8988T (cell line): ENCODE measurements at regions not wholly inside any gene's neighbourhood (a gene's known extent, or its start where the extent isn't known, plus 50 kb on each side); places are given as distances from the start of the nearest gene placed in this dataset.
"Not testable (repeated sequence)": the region's sequence is repeated elsewhere in the genome, so short reads cannot be mapped to it uniquely, and the experiment has no call there.

Source experiments
- DNase-seq: peaks from one replicate; pipeline ENCODE4 v3.0.0; 2011

GRCh38 chr7:6882321-6882721 is 56.2 kb upstream of the CCZ1B start:
- DNase-seq, result not testable (repeated sequence)

- DNase-seq, result not testable (repeated sequence)
These were observed 57.7 kb upstream of the CCZ1B start for GRCh38 chr7:6883756-6884155.

GRCh38 chr7:6886198-6886597 is 60.1 kb upstream of the CCZ1B start:
- DNase-seq, result no peak

GRCh38 chr7:6888267-6889045 is 62.4 kb upstream of the CCZ1B start:
- DNase-seq, result not testable (repeated sequence)

GRCh38 chr7:6889252-6889812 is 63.3 kb upstream of the CCZ1B start:
- no peak for DNase-seq

- not testable (repeated sequence) for DNase-seq
These were observed 76.0 kb upstream of the CCZ1B start for GRCh38 chr7:6902097-6902518.

GRCh38 chr7:6903289-6903688 is 77.2 kb upstream of the CCZ1B start:
- DNase-seq, result not testable (repeated sequence)

GRCh38 chr7:6903792-6904191 is 77.7 kb upstream of the CCZ1B start:
- DNase-seq, result not testable (repeated sequence)

- DNase-seq, result no peak
These were observed 91.2 kb upstream of the CCZ1B start for GRCh38 chr7:6917258-6917657.

GRCh38 chr7:6919169-6919568 is 93.1 kb upstream of the CCZ1B start:
- DNase-seq, result not testable (repeated sequence)

GRCh38 chr7:6924523-6924922 is 98.4 kb upstream of the CCZ1B start:
- DNase-seq, result not testable (repeated sequence)

GRCh38 chr7:6926193-6927174 is 100.4 kb upstream of the CCZ1B start:
- not testable (repeated sequence) for DNase-seq

GRCh38 chr7:6927643-6928042 is 101.6 kb upstream of the CCZ1B start:
- not testable (repeated sequence) for DNase-seq

- not testable (repeated sequence) for DNase-seq
These were observed 103.5 kb upstream of the CCZ1B start for GRCh38 chr7:6929588-6929987.

GRCh38 chr7:6930081-6930635 is 104.1 kb upstream of the CCZ1B start:
- not testable (repeated sequence) for DNase-seq

- DNase-seq, result not testable (repeated sequence)
These were observed 104.7 kb upstream of the CCZ1B start for GRCh38 chr7:6930787-6931186.

GRCh38 chr7:6931456-6931855 is 105.4 kb upstream of the CCZ1B start:
- not testable (repeated sequence) for DNase-seq

- DNase-seq, result not testable (repeated sequence)
These were observed 108.0 kb upstream of the CCZ1B start for GRCh38 chr7:6933954-6934632.

- no peak for DNase-seq
These were observed 108.9 kb upstream of the CCZ1B start for GRCh38 chr7:6934981-6935380.

GRCh38 chr7:6936626-6937025 is 110.6 kb upstream of the CCZ1B start:
- not testable (repeated sequence) for DNase-seq

GRCh38 chr7:6937746-6938145 is 111.7 kb upstream of the CCZ1B start:
- not testable (repeated sequence) for DNase-seq

- DNase-seq, result not testable (repeated sequence)
These were observed 112.2 kb upstream of the CCZ1B start for GRCh38 chr7:6938284-6938683.
